Stimulated activated CD4-positive, alpha-beta T cell treated with anti-CD3 and anti-CD28 coated beads, TNF-alpha, amount 100 ng/mL, for 4 hours (primary cell): ENCODE measurements at regions not wholly inside any gene's neighbourhood (a gene's known extent, or its start where the extent isn't known, plus 50 kb on each side); places are given as distances from the start of the nearest gene placed in this dataset.
"Not testable (repeated sequence)": the region's sequence is repeated elsewhere in the genome, so short reads cannot be mapped to it uniquely, and the experiment has no call there.

Experiments
- DNase-seq, 3 experiments: peaks; one replicate each; pipeline ENCODE4 v3.0.0-alpha.2; 2020; ENCODE audit warnings: low read depth in 3 of 3

GRCh38 chr5:102554082-102554481, 55.3 kb upstream of the SLCO6A1 start:
- no peak for DNase-seq

DNA sequence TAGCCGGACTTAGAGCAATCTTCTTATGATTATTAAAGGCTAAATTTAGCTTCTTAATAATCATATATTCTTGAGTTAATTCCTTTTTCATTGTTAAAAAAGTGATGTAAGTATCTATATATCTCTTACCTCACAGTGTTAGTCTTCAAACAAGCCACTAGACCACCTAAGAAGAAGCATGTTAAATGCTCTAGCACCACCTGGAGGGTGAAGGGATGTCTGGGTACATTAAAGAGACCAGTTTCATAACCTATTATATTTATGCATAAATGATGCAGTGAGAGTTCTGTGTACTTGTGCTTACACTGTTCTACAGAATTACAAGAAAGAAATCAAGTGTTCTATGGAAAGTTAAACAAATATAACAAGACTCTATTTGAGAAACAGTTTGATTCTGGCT, 55.9 kb upstream of the SLCO6A1 start:
- no peak for DNase-seq

GRCh38 chr5:102561894-102562760, 63.3 kb upstream of the SLCO6A1 start:
- DNase-seq: no peak

DNA sequence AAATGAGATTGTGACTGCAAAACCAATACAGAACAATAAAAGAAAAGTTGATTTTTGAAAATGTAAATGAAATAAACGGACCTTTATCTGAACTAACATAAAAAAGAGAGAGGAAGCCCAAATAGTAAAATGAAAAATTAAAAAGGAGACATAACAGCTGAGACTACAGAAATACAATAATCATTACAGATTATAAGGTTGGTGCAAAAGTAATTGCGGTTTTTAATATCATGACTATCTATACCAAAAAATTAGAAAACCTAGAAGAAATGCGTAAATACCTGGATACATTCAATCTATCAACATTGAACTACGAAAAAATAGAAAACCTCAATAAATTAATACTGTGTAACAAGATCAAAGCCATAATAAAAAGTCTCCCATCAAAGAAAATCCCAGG, 71.9 kb upstream of the SLCO6A1 start:
- DNase-seq: no peak

GRCh38 chr5:102578362-102578761, 79.6 kb upstream of the SLCO6A1 start:
- DNase-seq: no peak

DNA sequence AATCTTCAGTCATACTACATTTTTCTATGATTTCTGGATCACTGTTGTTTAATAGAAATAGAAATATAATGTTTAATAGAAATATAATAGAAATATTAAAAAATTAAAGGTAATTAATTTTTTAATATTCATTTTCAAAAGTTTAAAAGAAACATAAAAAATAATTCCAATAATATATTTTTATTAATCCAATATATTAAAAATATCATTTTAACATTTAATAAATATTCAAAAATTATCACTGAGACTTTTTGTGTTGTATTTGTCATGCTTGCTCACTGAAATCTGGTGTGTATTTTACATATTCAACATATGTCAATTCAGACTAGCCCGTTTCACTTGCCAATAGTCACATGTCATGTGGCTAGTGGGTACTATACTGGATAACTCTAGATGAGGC, 80.6 kb upstream of the SLCO6A1 start:
- DNase-seq: no peak

GRCh38 chr5:102581011-102581410, 82.2 kb upstream of the SLCO6A1 start:
- DNase-seq: no peak

DNA sequence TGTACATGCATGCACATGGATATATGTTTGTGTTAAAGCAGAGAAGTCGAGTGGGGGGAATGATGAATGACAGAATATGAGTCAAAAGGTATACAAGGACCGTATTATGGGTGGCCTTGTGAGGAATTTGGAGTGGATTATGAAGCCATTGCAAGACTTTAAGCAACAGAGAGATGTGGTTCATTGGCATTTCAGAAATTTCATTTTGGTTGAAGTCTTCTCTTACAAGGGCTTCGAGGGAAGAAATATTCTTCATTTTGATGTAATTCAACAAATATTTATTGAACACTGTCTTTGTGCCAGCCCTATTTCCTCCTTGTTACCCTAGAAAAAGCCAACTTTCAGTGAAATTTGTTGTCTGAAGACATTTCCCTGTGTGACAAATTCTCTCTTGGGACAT, 83.9 kb upstream of the SLCO6A1 start:
- DNase-seq: no peak

DNA sequence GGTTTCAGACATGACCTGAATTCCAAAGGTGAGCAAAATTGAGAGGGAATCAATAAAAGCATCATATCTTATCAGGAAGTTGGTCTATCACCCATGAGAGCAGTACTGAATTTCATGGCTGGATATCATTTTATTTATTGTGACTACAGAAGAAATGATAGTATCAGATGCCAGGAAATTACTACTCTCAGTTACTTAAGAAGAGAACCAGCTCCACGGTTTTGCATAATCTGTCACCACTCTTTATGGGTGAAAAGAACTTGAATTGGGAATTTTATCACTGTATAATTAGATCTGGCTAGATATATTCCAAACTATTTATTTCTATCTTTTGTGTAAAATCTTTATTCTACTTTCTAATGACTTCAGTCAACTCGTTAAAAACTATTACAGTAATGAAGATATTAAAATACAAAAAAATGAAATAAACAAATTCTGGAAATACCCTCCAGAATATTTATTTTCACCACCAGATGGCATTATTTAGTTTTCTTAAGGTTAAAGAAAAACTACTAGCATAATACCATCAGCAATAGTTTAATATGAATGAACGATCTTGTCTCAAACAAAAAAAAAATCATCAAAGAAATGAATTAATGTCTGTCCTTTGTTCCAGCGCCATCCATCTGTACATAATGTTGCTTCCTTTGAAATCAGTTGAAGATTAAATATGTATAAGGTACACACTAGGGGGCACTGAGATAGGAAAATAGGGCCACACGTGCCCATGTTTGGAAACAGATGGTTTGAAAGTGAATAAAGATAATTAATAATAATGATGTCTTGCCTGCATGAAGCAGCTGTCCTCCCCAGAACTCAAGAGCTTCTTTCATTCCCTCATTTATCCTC, 84.7 kb upstream of the SLCO6A1 start:
- no peak for DNase-seq

DNA sequence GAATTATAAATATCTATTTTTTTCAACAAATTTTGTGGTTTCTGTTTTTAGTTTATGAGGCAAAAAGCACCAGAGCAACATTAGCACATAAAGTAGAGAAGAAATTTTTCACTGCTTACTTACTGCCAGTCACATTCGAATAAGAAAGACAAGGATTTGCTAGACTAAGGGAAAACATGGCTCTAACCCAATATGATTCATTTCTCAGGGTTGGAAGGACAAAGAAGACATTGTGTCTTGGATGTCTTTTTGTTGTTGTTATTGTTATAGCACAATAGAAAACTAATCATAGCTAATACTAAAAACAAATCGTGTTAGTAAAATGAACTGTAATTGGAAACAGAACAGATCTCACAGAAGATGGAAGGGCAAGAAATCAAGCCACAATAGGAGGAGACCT, 90.9 kb upstream of the SLCO6A1 start:
- DNase-seq: no peak

GRCh38 chr5:102590467-102590866, 91.7 kb upstream of the SLCO6A1 start:
- DNase-seq: no peak

DNA sequence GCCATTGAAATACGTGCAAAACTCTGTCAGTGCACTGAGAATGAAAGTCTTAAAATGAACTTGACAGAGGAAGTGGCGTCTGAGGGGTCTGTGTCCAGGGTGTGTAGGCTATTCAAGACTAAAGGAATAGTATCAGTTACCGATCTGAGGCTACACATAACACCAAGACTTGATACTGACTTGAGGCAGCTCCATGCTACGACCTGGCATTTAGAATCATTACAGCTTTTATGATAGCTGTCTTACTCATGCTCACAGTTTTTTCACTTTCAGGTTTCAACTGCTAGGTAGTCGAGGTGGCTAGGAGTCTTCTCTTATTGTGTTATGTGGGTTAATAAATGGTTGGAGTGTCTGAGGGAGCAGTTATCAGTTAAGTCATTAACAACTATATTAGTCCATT, 92.8 kb upstream of the SLCO6A1 start:
- DNase-seq: no peak

GRCh38 chr5:102592586-102592985, 93.8 kb upstream of the SLCO6A1 start:
- not testable (repeated sequence) for DNase-seq

DNA sequence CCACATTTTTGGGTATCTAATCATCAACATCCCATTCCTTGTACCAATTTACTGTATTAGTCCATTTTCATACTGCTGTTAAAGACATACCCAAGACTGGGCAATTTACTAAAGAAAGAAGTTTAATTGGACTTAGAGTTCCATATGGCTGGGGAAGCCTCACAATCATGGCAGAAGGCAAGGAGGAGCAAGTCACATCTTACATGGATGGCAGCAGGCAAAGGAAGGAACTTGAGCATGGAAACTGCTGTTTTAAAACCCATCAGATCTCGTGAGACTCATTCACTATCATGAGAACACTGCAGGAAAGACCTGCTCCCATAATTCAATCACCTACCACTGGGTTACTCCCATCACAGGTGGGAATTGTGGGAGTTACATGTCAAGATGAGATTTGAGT, 95.4 kb upstream of the SLCO6A1 start:
- no peak for DNase-seq

GRCh38 chr5:102595332-102595731, 96.5 kb upstream of the SLCO6A1 start:
- no peak for DNase-seq

DNA sequence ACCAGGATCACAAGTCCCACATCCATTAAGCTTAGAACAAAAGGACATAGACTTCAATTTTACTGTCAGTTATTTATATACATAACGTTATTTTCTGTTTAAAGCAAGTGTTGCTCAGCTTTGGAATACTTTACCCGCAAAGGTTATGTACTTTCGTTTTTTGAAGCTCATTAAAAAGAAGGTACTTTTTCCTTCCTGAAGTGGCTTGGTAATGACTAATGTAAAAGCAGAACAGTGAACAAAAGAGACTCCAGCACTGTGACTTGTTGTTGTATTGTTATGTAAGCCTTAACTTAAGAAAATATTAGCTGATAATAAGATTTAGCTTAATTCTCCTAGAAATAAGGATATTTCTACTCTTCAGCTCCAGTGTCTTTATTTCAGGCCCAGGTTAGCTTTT, 97.3 kb upstream of the SLCO6A1 start:
- no peak for DNase-seq

DNA sequence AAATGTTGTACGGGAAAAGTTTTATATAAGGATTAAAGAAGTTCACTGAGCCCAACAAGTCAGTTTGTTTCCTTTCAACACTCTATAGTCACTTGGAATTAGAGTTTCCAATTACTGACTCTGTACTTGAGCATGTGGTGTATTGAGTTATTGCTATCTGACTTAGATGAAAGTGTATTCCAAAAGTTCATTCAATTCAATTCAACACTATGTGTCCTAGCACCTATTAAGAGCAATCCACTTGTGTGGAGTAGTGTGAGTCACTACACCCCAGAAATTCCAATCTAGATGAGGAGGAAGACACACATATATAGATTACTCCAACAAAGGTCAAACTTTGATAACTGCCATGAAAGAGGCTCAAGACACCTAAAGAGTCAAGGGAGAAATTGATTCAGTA, 98.2 kb upstream of the SLCO6A1 start:
- DNase-seq: no peak

DNA sequence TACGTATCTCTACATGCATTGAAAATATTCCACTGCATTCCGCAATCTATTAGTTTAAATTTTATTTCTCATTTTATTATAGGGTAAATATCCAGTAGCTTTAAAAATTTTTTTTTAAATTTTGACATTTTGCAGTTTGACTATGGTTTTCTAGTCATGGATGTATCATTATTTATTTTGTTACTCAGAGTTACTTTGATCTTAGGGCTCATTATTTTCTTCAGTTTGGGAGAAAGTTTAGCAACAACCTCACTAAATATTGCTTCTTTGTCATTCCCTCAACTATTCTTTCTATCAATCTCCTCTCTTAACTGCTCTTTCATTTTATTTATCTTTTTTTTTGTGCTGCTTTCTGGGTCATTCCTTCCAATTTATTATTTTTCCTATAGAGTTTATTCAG, 100.5 kb upstream of the SLCO6A1 start:
- no peak for DNase-seq

DNA sequence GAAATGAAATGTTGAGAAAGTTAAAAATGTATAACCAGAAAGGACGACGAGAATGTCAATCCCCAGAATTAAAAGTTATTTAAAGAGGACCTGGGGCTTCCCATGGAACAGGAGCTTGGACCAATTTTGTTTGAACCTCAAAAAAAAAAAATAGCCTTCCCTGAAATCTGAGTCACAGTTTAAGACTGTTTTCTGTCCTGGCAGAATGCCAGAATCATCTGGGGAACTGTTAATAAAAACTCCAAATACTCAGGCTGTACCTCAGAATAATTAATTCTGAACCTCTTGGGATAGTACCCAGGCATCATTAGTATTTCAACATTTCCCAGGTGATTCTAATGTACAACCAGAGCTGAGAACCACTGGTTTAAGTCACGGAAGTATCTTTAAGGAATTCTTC, 102.2 kb upstream of the SLCO6A1 start:
- DNase-seq: no peak

DNA sequence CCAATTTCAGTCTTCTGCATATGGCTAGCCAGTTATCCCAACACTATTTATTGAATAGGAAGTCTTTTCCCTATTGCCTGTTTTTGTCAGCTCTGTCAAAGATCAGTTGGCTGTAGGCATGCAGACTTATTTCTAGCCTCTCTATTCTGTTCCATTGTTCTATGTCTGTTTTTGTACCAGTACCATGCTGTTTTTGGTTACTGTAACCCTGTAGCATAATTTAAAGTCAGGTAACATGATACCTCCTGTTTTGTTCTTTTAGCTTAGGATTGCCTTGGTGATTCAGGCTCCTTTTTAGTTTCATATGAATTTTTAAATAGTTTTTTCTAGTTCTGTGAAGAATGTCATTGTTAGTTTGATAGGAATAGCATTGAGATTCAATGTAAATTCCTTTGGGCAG, 104.9 kb upstream of the SLCO6A1 start:
- no peak for DNase-seq

DNA sequence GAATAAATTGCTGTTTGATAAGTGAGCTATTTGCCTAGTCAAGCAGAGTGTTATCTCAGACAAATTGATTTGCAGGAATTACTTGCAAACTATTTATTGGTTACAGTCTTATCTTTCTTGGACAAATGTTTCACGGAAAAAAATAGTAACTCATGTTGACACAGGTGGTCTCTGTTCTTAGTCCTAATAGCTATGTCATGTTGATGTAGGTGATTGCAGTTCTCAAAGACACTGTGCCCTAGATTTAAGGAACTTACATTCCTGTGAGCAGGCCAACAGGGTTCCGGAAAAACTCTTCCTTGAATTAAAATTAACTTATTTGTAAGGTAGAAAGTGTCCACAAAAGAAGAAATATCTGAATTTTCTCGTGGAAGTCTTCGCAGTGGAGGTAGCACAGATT, 109.6 kb upstream of the SLCO6A1 start:
- DNase-seq: no peak

GRCh38 chr5:102611312-102611711, 112.5 kb upstream of the SLCO6A1 start:
- DNase-seq: no peak

DNA sequence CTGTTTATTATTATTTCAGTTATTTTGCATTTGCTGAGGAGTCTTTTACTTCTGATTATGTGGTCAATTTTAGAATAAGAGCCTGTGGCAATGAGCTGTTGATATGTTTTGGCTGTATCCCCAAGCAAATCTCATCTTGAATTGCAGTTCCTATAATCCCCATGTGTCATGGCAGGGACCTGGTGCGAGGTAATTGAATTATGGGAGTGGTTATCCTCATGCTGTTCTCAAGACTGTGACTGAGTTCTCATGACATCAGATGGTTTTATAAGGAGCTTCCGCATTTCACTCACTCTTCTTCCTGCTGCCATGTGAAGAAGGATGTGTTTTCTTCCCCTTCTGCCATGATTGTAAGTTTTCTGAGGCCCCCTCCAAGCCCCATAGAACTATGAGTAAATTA, 114.9 kb upstream of the SLCO6A1 start:
- no peak for DNase-seq
